GM08714 (cell line): ENCODE measurements at regions not wholly inside any gene's neighbourhood (a gene's known extent, or its start where the extent isn't known, plus 50 kb on each side); places are given as distances from the start of the nearest gene placed in this dataset.

Experiments used
- H3K4me3 ChIP-seq: fragments of 200-500 bp; sonication (Bioruptor generic); 2 replicates; pipeline ENCODE4 v1.5.1; 2014; ENCODE audit warnings: mild to moderate bottlenecking, low read length, inconsistent platforms
- ZNF274 ChIP-seq: IDR thresholded peaks from 2 replicates; pipeline ENCODE4 v1.6.1; 2012; ENCODE audit warnings: mild to moderate bottlenecking, low read depth, low read length

- no peak for TF ChIP-seq ZNF274
- no peak overlapping the region for H3K4me3 ChIP-seq
Observed at GRCh38 chr4:115906428-115906827, 793.0 kb upstream of the NDST4 start.

- TF ChIP-seq ZNF274 = no peak
- H3K4me3 ChIP-seq = no peak overlapping the region
Observed at GRCh38 chr4:115883847-115884246, 770.4 kb upstream of the NDST4 start.

- no peak for TF ChIP-seq ZNF274
Observed at GRCh38 chr4:115883231-115883630, 769.8 kb upstream of the NDST4 start.

GRCh38 chr4:115873048-115873447 is 759.6 kb upstream of the NDST4 start:
- TF ChIP-seq ZNF274 = no peak
- H3K4me3 ChIP-seq = no peak overlapping the region

More at GRCh38 chr4:115883231-115883630, 769.8 kb upstream of the NDST4 start:
- no peak overlapping the region for H3K4me3 ChIP-seq

- H3K4me3 ChIP-seq = no peak overlapping the region
- TF ChIP-seq ZNF274 = no peak
Observed at GRCh38 chr4:115871596-115871995, 758.2 kb upstream of the NDST4 start.

- no peak for TF ChIP-seq ZNF274
- H3K4me3 ChIP-seq = no peak overlapping the region
Observed at GRCh38 chr4:115866364-115866896, 753.0 kb upstream of the NDST4 start.

GRCh38 chr4:115865736-115866135 is 752.3 kb upstream of the NDST4 start:
- no peak for TF ChIP-seq ZNF274
- no peak overlapping the region for H3K4me3 ChIP-seq

GRCh38 chr4:115852767-115853091 is 739.3 kb upstream of the NDST4 start:
- no peak overlapping the region for H3K4me3 ChIP-seq
- TF ChIP-seq ZNF274 = no peak

GRCh38 chr4:115851918-115852766 is 738.7 kb upstream of the NDST4 start:
- no peak overlapping the region for H3K4me3 ChIP-seq
- no peak for TF ChIP-seq ZNF274

- no peak for TF ChIP-seq ZNF274
- no peak overlapping the region for H3K4me3 ChIP-seq
Observed at GRCh38 chr4:115850799-115851509, 737.5 kb upstream of the NDST4 start.

- TF ChIP-seq ZNF274 = no peak
- no peak overlapping the region for H3K4me3 ChIP-seq
Observed at GRCh38 chr4:115844180-115844579, 730.8 kb upstream of the NDST4 start.

GRCh38 chr4:115841871-115842270 is 728.5 kb upstream of the NDST4 start:
- no peak for TF ChIP-seq ZNF274

GRCh38 chr4:115834441-115834840 is 721.0 kb upstream of the NDST4 start:
- TF ChIP-seq ZNF274 = no peak
- H3K4me3 ChIP-seq = no peak overlapping the region

More at GRCh38 chr4:115841871-115842270, 728.5 kb upstream of the NDST4 start:
- H3K4me3 ChIP-seq = no peak overlapping the region

- no peak overlapping the region for H3K4me3 ChIP-seq
- no peak for TF ChIP-seq ZNF274
Observed at GRCh38 chr4:115824630-115825029, 711.2 kb upstream of the NDST4 start.

GRCh38 chr4:115803825-115804224 is 690.4 kb upstream of the NDST4 start:
- H3K4me3 ChIP-seq = no peak overlapping the region
- no peak for TF ChIP-seq ZNF274
